GM12891 (cell line): ENCODE measurements at regions not wholly inside any gene's neighbourhood (a gene's known extent, or its start where the extent isn't known, plus 50 kb on each side); places are given as distances from the start of the nearest gene placed in this dataset.
A peak's percentile ranks its signal among the peaks of the same experiment; 100 is the strongest.

Source experiments
- DNase-seq: peaks from one replicate; pipeline ENCODE4 v3.0.0; 2011; ENCODE audit warnings: low spot score; ENCODE audit not compliant: insufficient read length
- FAIRE-seq: peaks from 2 replicates; lab custom pipeline; 2011; peaks lifted over from hg19 to GRCh38; lab: Jason Lieb, UNC
- PAX5 ChIP-seq: IDR thresholded peaks from 2 replicates; pipeline ENCODE4 v1.6.1; 2011; ENCODE audit warnings: low read length, moderate library complexity, mild to moderate bottlenecking; ENCODE audit not compliant: insufficient read depth, severe bottlenecking
- POLR2A ChIP-seq: IDR thresholded peaks from 2 replicates; pipeline ENCODE4 v1.6.1; 2011; ENCODE audit warnings: low read depth, low read length, control low read depth
- POLR2AphosphoS5 ChIP-seq: IDR thresholded peaks from 2 replicates; pipeline ENCODE4 v1.6.1; 2011; ENCODE audit warnings: low read depth, low read length, control low read depth
- POU2F2 ChIP-seq: IDR thresholded peaks from 2 replicates; pipeline ENCODE4 v1.6.1; 2011; ENCODE audit warnings: low read depth, mild to moderate bottlenecking, control low read depth, low read length, moderate library complexity
- SPI1 ChIP-seq: IDR thresholded peaks from 2 replicates; pipeline ENCODE4 v1.6.1; 2011; ENCODE audit warnings: low read depth, low read length, control low read depth
- TAF1 ChIP-seq: IDR thresholded peaks from 2 replicates; pipeline ENCODE4 v1.6.1; 2011; ENCODE audit warnings: low read depth, low read length, control low read depth

DNA sequence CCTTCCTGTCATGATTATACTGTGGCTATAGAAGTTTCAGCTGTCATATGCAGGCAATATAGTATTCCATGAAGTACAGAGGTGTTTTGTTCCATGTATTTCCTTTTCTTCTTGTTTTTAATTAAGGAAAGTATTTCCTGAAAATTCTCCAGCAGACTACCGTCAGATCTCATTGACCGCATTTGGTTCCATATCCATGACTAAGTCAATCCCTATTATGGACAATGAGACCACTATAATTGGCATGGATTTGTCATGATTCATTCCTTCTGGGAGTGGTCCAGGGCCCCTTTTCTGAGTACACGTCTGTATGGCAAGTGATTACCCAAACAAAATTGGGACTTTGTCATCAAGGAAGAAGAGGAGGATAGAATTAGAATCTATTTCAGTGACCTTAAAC, 283.2 kb upstream of the CLINT1 start:
- no peak for TF ChIP-seq SPI1
- no peak for TF ChIP-seq TAF1
- no peak for TF ChIP-seq PAX5
- TF ChIP-seq POLR2A: no peak
- no peak for TF ChIP-seq POLR2AphosphoS5
- no peak for TF ChIP-seq POU2F2
- DNase-seq: no peak
- no peak for FAIRE-seq

GRCh38 chr5:158140120-158140731, 281.3 kb upstream of the CLINT1 start:
- DNase-seq (no peak), FAIRE-seq (no peak)
- no peak for TF ChIP-seq SPI1
- no peak for TF ChIP-seq POLR2A
- no peak for TF ChIP-seq PAX5
- no peak for TF ChIP-seq POU2F2
- TF ChIP-seq TAF1: no peak
- TF ChIP-seq POLR2AphosphoS5: no peak

DNA sequence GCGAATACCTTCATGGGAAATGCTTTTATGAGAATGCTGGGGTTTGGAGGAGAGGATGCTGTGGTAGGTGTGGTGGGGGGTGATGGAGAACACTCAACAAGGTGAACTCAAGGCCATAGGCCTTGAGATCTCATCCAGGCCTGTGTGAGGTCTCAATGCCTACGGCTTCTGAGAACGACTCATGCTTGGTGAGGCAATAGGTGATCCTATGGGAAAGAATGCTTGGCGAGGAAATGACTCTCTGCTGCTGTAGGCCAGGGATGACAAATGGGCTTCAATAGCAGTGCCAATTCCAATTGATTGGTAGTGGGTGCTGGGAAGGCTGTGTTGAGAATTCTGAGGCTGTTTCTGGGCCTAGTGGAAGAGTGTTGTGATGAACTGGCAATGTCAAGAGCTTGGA, 280.2 kb upstream of the CLINT1 start:
- no peak for FAIRE-seq
- TF ChIP-seq POLR2AphosphoS5 (no peak), POU2F2 (no peak), TAF1 (no peak), SPI1 (no peak), PAX5 (no peak), POLR2A (no peak)

DNA sequence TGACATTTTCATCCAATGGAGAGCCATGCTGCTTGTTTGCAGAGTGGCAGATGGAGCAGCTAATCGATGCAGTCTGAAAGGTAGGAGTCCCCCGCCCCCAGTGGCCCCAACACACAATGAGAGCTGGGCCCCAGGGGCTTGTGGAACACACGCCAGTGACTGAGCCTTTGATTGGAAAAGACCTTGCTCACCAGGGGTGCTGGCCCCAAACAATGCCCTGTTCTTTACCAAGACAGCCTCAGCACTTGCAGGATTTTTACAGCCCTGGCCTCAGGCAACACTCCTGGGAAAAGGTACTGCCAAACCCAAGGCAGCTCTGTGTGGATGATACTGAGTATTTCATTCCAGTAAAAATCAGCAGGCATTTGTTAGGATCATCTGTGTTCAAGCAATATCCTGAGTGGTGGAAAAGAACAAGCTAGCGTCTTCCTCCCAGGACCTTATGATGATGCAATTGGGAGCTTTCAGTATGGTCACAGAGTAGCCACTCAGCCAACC, 276.8 kb upstream of the CLINT1 start:
- FAIRE-seq (no peak), DNase-seq (no peak)
- no peak for TF ChIP-seq POU2F2

More for the DNA sequence above, 280.2 kb upstream of the CLINT1 start:
- no peak for DNase-seq

DNA sequence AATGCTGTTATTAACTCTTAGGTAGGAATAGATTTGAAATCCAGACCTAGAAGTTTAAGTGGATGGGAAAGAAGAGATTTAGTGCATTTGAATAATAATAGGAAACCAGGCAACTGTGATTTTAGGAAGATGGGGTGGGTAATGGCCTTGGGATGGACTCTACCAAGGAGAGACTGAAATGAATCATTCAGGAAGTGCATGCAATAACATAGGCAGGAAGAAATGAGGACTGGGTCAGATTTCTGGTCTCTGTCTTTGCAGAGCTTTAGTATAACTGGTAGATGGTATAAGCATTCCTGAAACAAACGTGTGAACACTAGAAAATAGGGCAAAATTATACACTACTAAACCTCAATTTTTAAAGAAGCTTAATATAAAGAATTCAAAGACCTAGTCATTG, 274.4 kb upstream of the CLINT1 start:
- TF ChIP-seq TAF1 (no peak), POU2F2 (no peak), SPI1 (no peak), POLR2A (no peak), POLR2AphosphoS5 (no peak), PAX5 (no peak)
- DNase-seq: no peak
- FAIRE-seq: no peak

GRCh38 chr5:158127536-158127935, 268.6 kb upstream of the CLINT1 start:
- DNase-seq (no peak), FAIRE-seq (no peak)
- TF ChIP-seq PAX5: no peak
- no peak for TF ChIP-seq POLR2AphosphoS5
- no peak for TF ChIP-seq POU2F2
- TF ChIP-seq POLR2A: no peak
- no peak for TF ChIP-seq SPI1
- no peak for TF ChIP-seq TAF1

DNA sequence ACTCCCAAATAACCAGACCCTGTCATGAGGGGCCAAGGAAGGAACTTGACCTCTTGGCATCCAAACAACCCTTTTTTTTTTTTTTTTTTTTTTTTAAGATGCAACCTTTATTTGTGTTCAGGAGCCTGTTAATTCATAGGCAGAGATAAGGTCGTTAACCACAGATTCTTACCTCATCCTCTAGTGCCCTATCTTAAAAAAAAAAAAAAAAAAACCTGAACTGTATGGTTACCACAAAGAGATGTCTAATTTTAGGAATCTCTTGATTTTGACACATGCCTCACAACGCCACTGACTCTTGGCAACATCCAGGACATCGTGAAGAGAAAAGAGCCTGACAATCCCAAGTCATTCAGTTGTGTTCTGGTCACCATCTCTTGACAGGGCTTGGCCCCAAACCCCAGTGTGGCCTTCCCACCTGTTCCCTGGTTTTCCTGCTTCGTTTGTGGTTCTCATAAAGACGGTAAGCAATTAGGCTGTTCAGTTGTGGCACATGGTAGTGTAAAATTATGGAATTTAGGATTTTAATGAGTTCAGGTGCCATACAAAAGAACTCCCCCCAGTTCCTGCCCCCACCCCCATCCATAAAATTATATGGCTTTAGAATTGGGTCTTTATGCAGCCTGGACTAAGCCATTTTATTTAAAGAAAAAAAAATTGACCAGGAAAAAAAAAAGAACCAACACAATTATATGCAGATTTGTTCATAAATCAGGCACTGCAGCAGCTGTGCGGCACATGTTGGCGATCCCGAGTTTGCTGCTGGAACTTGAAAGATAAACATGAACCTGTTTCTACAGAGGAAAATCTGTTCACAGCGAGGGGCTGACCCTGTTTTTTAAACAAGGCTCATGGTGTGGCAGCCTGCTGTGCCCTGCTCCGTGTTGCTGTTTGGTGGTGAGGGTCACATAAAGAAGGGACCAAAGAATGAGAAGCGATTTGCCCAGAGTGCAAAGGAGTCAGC, 267.8 kb upstream of the CLINT1 start:
- TF ChIP-seq PAX5 (no peak), POLR2AphosphoS5 (no peak), POU2F2 (no peak), TAF1 (no peak), POLR2A (no peak), SPI1 (no peak)
- FAIRE-seq (no peak), DNase-seq (no peak)

GRCh38 chr5:158124606-158125316, 265.8 kb upstream of the CLINT1 start:
- FAIRE-seq: peak; percentile 23
- TF ChIP-seq POU2F2 (no peak), PAX5 (no peak)
- no peak for DNase-seq

- TF ChIP-seq SPI1 (peak; percentile 41), PAX5 (no peak), POU2F2 (no peak)
- FAIRE-seq (no peak), DNase-seq (no peak)
These were observed 264.6 kb upstream of the CLINT1 start for GRCh38 chr5:158123595-158123994.
